Breast epithelium (tissue), 4 donors: ENCODE measurements at regions not wholly inside any gene's neighbourhood (a gene's known extent, or its start where the extent isn't known, plus 50 kb on each side); places are given as distances from the start of the nearest gene placed in this dataset.
"Not testable (repeated sequence)": the region's sequence is repeated elsewhere in the genome, so short reads cannot be mapped to it uniquely, and the experiment has no call there.

Source experiments
- DNase-seq, 2 donors: peaks; one replicate each; pipeline ENCODE4 v3.0.0-alpha.2; 2019; ENCODE audit warnings: low spot score in 2 of 2
- H3K27ac ChIP-seq, 2 donors: fragments of 200-600 bp; sonication (generic) in 1 of 2; one replicate each; pipeline ENCODE4 v1.5.1; 2016 to 2019; ENCODE audit warnings: mild to moderate bottlenecking in 1 of 2
- H3K27me3 ChIP-seq, 2 donors: fragments of 200-600 bp; sonication (generic) in 1 of 2; one replicate each; pipeline versions ENCODE4 v1.5.1 to v1.6.0; 2017 to 2019; ENCODE audit warnings: control low read depth in 1 of 2, mild to moderate bottlenecking in 1 of 2
- H3K36me3 ChIP-seq: fragments of 200-600 bp; one replicate; pipeline ENCODE4 v1.5.1; 2019
- H3K4me1 ChIP-seq, 2 donors: fragments of 200-600 bp; sonication (generic); one replicate each; pipeline ENCODE4 v1.5.1; 2016 to 2019; ENCODE audit warnings: control low read depth in 1 of 2
- H3K4me3 ChIP-seq, 3 donors: fragments of 200-600 bp; sonication (generic); 1 replicate in 2 of 3; 2 replicates in 1 of 3; pipeline ENCODE4 v1.5.1; 2016 to 2019; ENCODE audit warnings: mild to moderate bottlenecking in 3 of 3, moderate library complexity in 2 of 3
- H3K9me3 ChIP-seq, 2 donors: fragments of 200-600 bp; sonication (generic) in 1 of 2; one replicate each; pipeline ENCODE4 v1.5.1; 2016 to 2019; ENCODE audit warnings: control low read depth in 1 of 2
- POLR2A ChIP-seq: fragments of 450-650 bp; IDR thresholded peaks from one replicate; pipeline ENCODE4 v1.6.1; 2016; ENCODE audit warnings: antibody characterized with exemption, mild to moderate bottlenecking, moderate library complexity
- POLR2AphosphoS5 ChIP-seq, 3 donors: sonication (generic); formaldehyde crosslinking; IDR thresholded peaks; one replicate each; pipeline ENCODE4 v1.6.1; 2017; ENCODE audit warnings: antibody characterized with exemption in 3 of 3
- intact Hi-C: fragments of 100-400 bp; cut with DNase I; formaldehyde crosslinking; loops from one replicate; pipeline ENCODE4 v1.15.1; 2023; ENCODE audit warnings: low total_unique reads
- TF ChIP-seq, protein P1 (sequence below), 3 donors: fragments of 450-650 bp; IDR thresholded peaks; one replicate each; pipeline ENCODE4 v1.5.1; 2016 to 2017; ENCODE audit warnings: antibody characterized with exemption in 3 of 3, mild to moderate bottlenecking in 3 of 3, moderate library complexity in 3 of 3

DNA sequence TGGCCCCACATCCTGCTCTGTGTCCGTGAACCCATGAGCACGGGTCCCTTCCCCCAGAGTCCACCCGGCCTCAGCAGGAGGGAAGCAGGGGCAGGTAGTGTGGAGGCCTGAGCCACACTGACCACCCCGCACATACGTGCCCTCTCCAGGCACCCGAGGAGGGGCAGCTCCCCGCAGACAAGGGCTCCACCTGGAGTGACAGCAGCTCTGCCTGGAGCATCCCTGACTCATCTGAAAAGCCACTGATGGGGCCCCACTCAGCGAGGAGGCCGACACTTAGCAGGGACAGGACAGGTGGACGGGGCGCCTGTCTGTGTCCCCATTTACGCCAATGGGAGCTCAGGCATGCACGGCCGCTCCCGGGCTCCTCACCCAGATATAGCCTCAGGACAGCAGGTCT lies 237.6 kb upstream of the SFSWAP start:
- intact Hi-C loops, result no loop called here
- Histone ChIP-seq H3K4me3 (no peak overlapping the region), H3K27me3 (peaks cover 0 to 28% of the 10 kb centered on the region in 2 donors), H3K4me1 (no peaks in the 10 kb centered on the region), H3K9me3 (no peaks in the 10 kb centered on the region), H3K27ac (no peak overlapping the region), H3K36me3 (no peaks in the 10 kb centered on the region)
- no peak for DNase-seq
- TF ChIP-seq POLR2A, result no peak
- TF ChIP-seq, protein P1, sequence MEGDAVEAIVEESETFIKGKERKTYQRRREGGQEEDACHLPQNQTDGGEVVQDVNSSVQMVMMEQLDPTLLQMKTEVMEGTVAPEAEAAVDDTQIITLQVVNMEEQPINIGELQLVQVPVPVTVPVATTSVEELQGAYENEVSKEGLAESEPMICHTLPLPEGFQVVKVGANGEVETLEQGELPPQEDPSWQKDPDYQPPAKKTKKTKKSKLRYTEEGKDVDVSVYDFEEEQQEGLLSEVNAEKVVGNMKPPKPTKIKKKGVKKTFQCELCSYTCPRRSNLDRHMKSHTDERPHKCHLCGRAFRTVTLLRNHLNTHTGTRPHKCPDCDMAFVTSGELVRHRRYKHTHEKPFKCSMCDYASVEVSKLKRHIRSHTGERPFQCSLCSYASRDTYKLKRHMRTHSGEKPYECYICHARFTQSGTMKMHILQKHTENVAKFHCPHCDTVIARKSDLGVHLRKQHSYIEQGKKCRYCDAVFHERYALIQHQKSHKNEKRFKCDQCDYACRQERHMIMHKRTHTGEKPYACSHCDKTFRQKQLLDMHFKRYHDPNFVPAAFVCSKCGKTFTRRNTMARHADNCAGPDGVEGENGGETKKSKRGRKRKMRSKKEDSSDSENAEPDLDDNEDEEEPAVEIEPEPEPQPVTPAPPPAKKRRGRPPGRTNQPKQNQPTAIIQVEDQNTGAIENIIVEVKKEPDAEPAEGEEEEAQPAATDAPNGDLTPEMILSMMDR (IDR thresholded peaks at IDR 0.05), result no peak
- TF ChIP-seq POLR2AphosphoS5 (IDR thresholded peaks at IDR 0.05), result no peak

DNA sequence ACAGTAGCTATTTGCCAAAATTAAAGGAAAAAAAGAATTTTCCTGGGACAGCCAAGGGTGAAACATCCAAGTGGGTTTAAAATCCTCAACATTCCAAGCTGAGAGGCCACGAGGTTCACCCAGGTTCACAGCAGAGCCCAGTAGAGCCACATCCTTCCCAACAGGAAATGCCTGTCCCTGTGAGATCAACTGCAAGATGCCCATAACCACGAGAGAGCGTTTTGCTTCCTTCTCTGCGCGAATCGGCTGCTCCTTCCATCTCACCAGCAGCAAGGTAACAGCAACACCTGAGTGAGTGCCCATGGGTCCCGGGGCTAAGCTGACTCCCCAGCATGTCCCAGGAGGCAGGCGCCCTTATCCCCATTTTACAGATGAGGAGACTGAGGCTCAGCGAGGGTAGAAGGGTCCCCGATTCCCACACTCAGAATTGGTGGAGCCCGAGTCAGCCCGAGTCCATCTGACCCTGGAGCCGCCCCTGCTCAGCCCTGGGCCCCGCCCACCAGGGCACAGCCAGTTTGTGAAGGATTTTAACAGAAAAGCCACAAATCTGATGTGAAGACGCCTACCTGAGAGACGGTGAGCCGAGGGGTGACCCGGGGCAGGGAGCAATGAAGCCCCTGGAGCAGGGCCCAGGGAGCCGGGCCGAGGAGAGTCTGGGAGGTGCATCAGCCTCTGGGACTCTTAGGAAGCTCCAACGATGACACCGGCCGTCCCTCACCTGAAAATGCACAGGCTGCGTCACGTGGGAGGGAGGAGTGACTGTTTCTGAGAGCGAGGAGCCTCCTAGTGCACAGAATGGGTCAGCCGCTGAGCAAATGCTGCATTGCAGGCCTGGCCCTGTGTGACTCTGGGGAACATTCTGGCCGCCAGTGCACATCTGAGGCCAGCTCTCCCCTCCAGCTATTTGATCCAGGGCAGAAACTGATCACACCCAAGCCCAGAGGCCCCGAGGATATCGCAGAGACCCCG lies 236.9 kb upstream of the SFSWAP start:
- Histone ChIP-seq H3K27me3 (peaks cover 0 to 25% of the 10 kb centered on the region in 2 donors), H3K4me3 (no peak overlapping the region), H3K9me3 (no peaks in the 10 kb centered on the region), H3K36me3 (no peaks in the 10 kb centered on the region), H3K27ac (no peak overlapping the region), H3K4me1 (no peaks in the 10 kb centered on the region)
- TF ChIP-seq, protein P1 (IDR thresholded peaks at IDR 0.05), result no peak
- no peak for TF ChIP-seq POLR2AphosphoS5 (IDR thresholded peaks at IDR 0.05)
- no peak for TF ChIP-seq POLR2A
- peak in 1 of 2 donors; percentile 6 for DNase-seq
- intact Hi-C loops, result no loop called here

DNA sequence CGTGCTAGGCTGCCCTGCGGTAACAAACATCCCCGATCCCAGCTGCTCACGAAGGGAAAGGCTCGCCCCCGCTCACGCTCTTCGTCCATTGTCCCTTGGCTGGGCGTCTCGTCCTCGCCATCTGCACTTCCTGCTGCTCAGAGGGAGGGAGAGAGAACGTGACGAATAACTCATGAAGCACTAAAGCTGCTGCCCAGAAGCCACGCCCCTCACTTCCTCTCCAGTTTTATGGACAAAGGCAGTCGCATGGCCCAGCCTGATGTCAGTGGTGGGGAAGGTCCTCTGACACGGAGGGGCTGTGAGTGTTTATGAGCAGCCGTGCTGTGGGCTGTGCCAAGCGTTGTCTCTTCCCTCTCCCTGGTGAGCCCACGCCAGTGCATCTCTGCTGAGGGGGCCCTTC lies 235.9 kb upstream of the SFSWAP start:
- H3K4me3 ChIP-seq, H3K4me1 ChIP-seq, H3K27ac ChIP-seq, intact Hi-C loops, H3K36me3 ChIP-seq, H3K9me3 ChIP-seq, DNase-seq: not testable (repeated sequence)
- H3K27me3 ChIP-seq, result peaks cover 0 to 25% of the 10 kb centered on the region in 2 donors

DNA sequence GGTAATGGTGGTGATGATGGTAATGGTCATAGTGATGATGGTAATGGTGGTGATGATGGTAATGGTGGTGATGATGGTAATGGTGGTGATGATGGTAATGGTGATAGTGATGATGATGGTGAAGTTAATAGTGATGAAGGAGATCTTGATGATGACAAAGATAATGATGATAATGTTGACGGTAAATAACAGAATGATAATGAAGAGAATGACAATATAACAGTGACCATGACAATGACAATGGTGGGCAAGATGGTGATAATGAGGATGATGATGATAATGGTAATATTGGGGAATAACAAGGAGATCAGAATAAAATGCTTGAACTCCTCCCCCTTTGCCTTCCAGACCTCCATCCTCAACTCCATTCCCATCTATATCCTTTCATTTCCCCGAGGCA lies 233.3 kb upstream of the SFSWAP start:
- no peak overlapping the region for H3K27ac ChIP-seq
- H3K4me3 ChIP-seq, result no peak overlapping the region
- peaks cover 0 to 12% of the 10 kb centered on the region in 2 donors for H3K27me3 ChIP-seq
- TF ChIP-seq POLR2AphosphoS5 (IDR thresholded peaks at IDR 0.05), result no peak
- no peak for TF ChIP-seq POLR2A
- TF ChIP-seq, protein P1 (IDR thresholded peaks at IDR 0.05), result no peak
- no peaks in the 10 kb centered on the region for H3K4me1 ChIP-seq
- H3K9me3 ChIP-seq, result no peaks in the 10 kb centered on the region
- no peaks in the 10 kb centered on the region for H3K36me3 ChIP-seq
- DNase-seq, result no peak
- intact Hi-C loops, result no loop called here

DNA sequence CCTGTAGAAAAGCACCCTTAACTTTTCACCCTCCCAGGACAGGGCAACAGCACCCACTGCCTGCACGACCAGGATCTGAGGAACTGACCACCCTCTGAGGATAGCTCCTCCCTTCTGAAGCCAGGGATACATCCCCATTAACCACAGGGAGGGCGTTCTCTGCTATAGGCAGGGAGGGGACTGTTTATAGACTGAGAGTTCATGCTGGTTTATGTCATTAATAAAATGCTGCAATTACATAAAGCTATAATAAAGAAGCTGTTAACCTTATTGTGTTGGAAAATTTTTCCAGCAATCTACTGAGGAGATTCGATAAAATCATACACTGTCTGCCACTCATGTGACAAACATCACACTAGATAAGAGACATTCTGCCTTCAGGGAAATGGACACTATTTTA lies 232.4 kb upstream of the SFSWAP start:
- intact Hi-C loops, result no loop called here
- Histone ChIP-seq H3K4me1 (no peaks in the 10 kb centered on the region), H3K9me3 (no peaks in the 10 kb centered on the region), H3K27ac (no peak overlapping the region), H3K4me3 (no peak overlapping the region), H3K36me3 (no peaks in the 10 kb centered on the region), H3K27me3 (peaks cover 0 to 8% of the 10 kb centered on the region in 2 donors)
- no peak for DNase-seq
- TF ChIP-seq POLR2AphosphoS5 (IDR thresholded peaks at IDR 0.05), result no peak
- no peak for TF ChIP-seq POLR2A
- TF ChIP-seq, protein P1 (IDR thresholded peaks at IDR 0.05), result no peak
